Mammary epithelial cell (primary cell): ENCODE measurements at regions not wholly inside any gene's neighbourhood (a gene's known extent, or its start where the extent isn't known, plus 50 kb on each side); places are given as distances from the start of the nearest gene placed in this dataset.

ENCODE experiments used
- CTCF ChIP-seq, 2 donors: IDR thresholded peaks in 1 of 2; conservative IDR thresholded peaks in 1 of 2; 2 replicates each; pipeline ENCODE4 v1.5.1; 2011 to 2012; ENCODE audit warnings: inconsistent platforms in 2 of 2, low read length in 2 of 2, mild to moderate bottlenecking in 2 of 2, control low read depth in 1 of 2, low read depth in 1 of 2; ENCODE audit not compliant: insufficient read depth in 1 of 2; ENCODE audit errors: extremely low read depth in 1 of 2
- EZH2 ChIP-seq: IDR thresholded peaks from 2 replicates; pipeline ENCODE4 v1.6.1; 2012; ENCODE audit warnings: low read length, inconsistent platforms, borderline replicate concordance

DNA sequence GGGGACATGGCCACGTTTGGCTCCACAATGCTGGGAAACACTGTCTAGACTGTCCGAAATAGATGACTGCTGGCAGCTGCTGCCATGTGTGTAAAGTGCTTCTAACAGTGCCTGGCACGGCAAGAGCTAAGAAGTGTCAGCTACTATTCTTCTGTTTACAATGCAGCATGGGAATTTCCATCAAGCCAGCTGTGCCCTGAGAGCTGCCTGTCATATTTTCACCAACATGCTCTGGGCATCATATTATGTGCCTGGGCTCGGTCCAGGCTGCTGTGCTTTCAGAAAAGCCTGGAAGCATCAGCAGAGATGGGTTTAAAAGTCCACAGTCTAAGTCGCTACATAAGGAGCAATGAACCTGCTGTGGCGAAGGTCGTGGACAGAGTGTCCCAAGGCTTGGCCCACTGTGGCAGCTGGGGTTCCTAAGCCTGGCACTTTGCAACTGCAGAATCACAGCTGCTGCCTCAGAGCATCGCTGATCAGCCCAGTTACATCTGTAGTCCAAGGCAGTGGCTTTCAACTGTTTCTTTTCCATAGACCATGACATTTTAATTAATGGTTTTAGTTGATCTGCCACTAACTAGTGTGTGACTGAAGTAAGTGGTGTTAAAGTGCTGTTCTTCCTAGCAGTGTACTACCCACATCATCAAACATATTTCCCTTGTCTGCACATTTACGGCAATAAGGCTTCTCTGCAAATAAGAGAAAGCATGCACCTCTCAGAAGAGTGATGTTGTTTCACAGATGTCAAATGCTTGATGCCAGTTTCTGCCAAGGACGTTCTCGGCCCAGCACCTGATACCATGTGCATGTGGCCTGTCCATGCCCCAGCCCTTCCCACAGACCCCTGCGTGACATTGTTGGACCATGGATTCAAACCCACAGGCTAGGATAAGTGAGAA, 95.7 kb upstream of the C1QTNF9B start:
- no peak for TF ChIP-seq CTCF (conservative IDR thresholded peaks at IDR 0.05 in 1 of 2, IDR thresholded peaks at IDR 0.05 in 1 of 2; ENCODE audit: extremely low read depth in 1 of 2, insufficient read depth in 1 of 2, low read depth in 1 of 2, low read length in 2 of 2)
- TF ChIP-seq EZH2, result no peak
